Esophagus squamous epithelium (tissue), 4 donors: ENCODE measurements at regions not wholly inside any gene's neighbourhood (a gene's known extent, or its start where the extent isn't known, plus 50 kb on each side); places are given as distances from the start of the nearest gene placed in this dataset.
"Not testable (repeated sequence)": the region's sequence is repeated elsewhere in the genome, so short reads cannot be mapped to it uniquely, and the experiment has no call there.

Source experiments
- POLR2A ChIP-seq, 4 donors: fragments of 450-650 bp; IDR thresholded peaks; one replicate each; pipeline ENCODE4 v1.6.1; 2017; ENCODE audit warnings: antibody characterized with exemption in 4 of 4, mild to moderate bottlenecking in 4 of 4, moderate library complexity in 3 of 4
- TF ChIP-seq, protein P1 (sequence below), 6 experiments: fragments of 450-650 bp in 4 of 6; fragments of 200-600 bp in 2 of 6; sonication (generic) in 2 of 6; IDR thresholded peaks; one replicate each; pipeline ENCODE4 v1.5.1; 2016 to 2019; ENCODE audit warnings: antibody characterized with exemption in 6 of 6, mild to moderate bottlenecking in 4 of 6, moderate library complexity in 4 of 6

DNA sequence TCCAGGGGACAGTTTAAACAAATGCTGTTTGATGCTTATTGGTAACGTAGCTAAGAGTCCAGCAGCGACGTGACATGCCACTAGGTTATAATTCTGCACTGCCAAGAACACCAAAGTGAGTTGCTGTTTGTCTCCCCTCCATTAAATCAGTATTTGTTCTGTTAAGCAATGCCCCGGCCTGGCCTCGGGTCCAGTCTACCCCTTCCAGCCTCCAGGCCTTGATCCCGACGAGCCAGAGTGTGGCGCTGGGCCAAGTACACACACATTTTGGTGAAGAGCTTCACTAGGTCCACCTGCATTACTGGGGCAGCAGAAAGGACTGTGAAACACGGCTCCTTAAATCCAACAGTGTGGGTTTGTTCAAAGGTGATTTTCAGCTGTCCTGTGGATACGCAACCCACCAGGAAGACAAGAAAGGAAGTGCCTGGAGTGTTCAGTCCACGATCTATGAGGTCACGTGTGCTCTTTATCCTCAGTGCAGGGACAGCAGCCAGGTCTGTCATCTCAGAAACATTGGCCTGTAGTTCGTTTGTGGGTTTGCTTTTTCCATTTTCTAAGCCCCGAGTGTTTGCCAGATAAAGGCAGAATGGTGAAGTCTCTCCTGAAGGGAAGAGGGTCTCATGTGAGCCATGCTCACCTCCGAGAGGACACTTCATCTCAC, 58.7 kb upstream of the GPR31 start:
- TF ChIP-seq, protein P1, sequence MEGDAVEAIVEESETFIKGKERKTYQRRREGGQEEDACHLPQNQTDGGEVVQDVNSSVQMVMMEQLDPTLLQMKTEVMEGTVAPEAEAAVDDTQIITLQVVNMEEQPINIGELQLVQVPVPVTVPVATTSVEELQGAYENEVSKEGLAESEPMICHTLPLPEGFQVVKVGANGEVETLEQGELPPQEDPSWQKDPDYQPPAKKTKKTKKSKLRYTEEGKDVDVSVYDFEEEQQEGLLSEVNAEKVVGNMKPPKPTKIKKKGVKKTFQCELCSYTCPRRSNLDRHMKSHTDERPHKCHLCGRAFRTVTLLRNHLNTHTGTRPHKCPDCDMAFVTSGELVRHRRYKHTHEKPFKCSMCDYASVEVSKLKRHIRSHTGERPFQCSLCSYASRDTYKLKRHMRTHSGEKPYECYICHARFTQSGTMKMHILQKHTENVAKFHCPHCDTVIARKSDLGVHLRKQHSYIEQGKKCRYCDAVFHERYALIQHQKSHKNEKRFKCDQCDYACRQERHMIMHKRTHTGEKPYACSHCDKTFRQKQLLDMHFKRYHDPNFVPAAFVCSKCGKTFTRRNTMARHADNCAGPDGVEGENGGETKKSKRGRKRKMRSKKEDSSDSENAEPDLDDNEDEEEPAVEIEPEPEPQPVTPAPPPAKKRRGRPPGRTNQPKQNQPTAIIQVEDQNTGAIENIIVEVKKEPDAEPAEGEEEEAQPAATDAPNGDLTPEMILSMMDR (IDR thresholded peaks at IDR 0.05), result not testable (repeated sequence)
- not testable (repeated sequence) for TF ChIP-seq POLR2A (IDR thresholded peaks at IDR 0.05)
